Activated CD4-positive, CD25-positive, alpha-beta regulatory T cell treated with anti-CD3 and anti-CD28 coated beads, Interleukin-2, amount 50 U/mL, for 24 hours (primary cell): ENCODE measurements at regions not wholly inside any gene's neighbourhood (a gene's known extent, or its start where the extent isn't known, plus 50 kb on each side); places are given as distances from the start of the nearest gene placed in this dataset.
"Not testable (repeated sequence)": the region's sequence is repeated elsewhere in the genome, so short reads cannot be mapped to it uniquely, and the experiment has no call there.

ENCODE experiments used
- ATAC-seq, 2 donors: fragments of 150-1000 bp; cut with Tn5 transposase; one replicate each; pipeline ENCODE4 v1.10.0; 2021; ENCODE audit warnings: mild to moderate bottlenecking in 1 of 2, moderate library complexity in 1 of 2

GRCh38 chr15:95150466-95150865 is 919.1 kb downstream of the MCTP2 start:
- ATAC-seq, result no peak

- no peak for ATAC-seq
Observed at GRCh38 chr15:95152741-95153140, 921.4 kb downstream of the MCTP2 start.

- ATAC-seq, result not testable (repeated sequence)
Observed at GRCh38 chr15:95153201-95153600, 921.8 kb downstream of the MCTP2 start.

GRCh38 chr15:95160316-95160715 is 929.0 kb downstream of the MCTP2 start:
- no peak for ATAC-seq

GRCh38 chr15:95162069-95162468 is 930.7 kb downstream of the MCTP2 start:
- no peak for ATAC-seq

GRCh38 chr15:95162531-95162930 is 931.2 kb downstream of the MCTP2 start:
- no peak for ATAC-seq

- no peak for ATAC-seq
Observed at GRCh38 chr15:95162967-95163531, 931.7 kb downstream of the MCTP2 start.

- no peak for ATAC-seq
Observed at GRCh38 chr15:95168152-95168551, 936.8 kb downstream of the MCTP2 start.

- ATAC-seq, result no peak
Observed at GRCh38 chr15:95168951-95169431, 937.6 kb downstream of the MCTP2 start.

- ATAC-seq, result no peak
Observed at GRCh38 chr15:95169541-95170459, 938.4 kb downstream of the MCTP2 start.

GRCh38 chr15:95170561-95171380 is 939.4 kb downstream of the MCTP2 start:
- no peak for ATAC-seq

GRCh38 chr15:95171564-95171963 is 940.2 kb downstream of the MCTP2 start:
- no peak for ATAC-seq

GRCh38 chr15:95174301-95175259 is 943.2 kb downstream of the MCTP2 start:
- no peak for ATAC-seq

- no peak for ATAC-seq
Observed at GRCh38 chr15:95175914-95176658, 944.7 kb downstream of the MCTP2 start.

- ATAC-seq, result no peak
Observed at GRCh38 chr15:95176794-95177577, 945.6 kb downstream of the MCTP2 start.

- no peak for ATAC-seq
Observed at GRCh38 chr15:95180530-95180929, 949.2 kb downstream of the MCTP2 start.

GRCh38 chr15:95182091-95182490 is 950.7 kb downstream of the MCTP2 start:
- ATAC-seq, result no peak

- no peak for ATAC-seq
Observed at GRCh38 chr15:95192923-95193322, 961.6 kb downstream of the MCTP2 start.

GRCh38 chr15:95194746-95195145 is 963.4 kb downstream of the MCTP2 start:
- no peak for ATAC-seq

GRCh38 chr15:95196176-95196915 is 965.0 kb downstream of the MCTP2 start:
- ATAC-seq, result no peak
